Astrocyte of the spinal cord (primary cell): ENCODE measurements at regions not wholly inside any gene's neighbourhood (a gene's known extent, or its start where the extent isn't known, plus 50 kb on each side); places are given as distances from the start of the nearest gene placed in this dataset.
A peak's percentile ranks its signal among the peaks of the same experiment; 100 is the strongest.

Experiments used
- DNase-seq: peaks from one replicate; pipeline ENCODE4 v3.0.0; 2011; ENCODE audit warnings: low read depth, low spot score
- H3K4me3 ChIP-seq: 2 replicates; pipeline ENCODE4 v1.5.1; 2011; ENCODE audit warnings: low read depth, mild to moderate bottlenecking, low read length, moderate library complexity
- in situ Hi-C: cut with HindIII; loops from 2 replicates; pipeline ENCODE4 v1.10.0; 2017; ENCODE audit warnings: low sequenced_read_pairs
- TF ChIP-seq, protein P1 (sequence below): IDR thresholded peaks from 2 replicates; pipeline ENCODE4 v1.5.1; 2012; ENCODE audit warnings: low read depth, mild to moderate bottlenecking, low read length, inconsistent platforms

DNA sequence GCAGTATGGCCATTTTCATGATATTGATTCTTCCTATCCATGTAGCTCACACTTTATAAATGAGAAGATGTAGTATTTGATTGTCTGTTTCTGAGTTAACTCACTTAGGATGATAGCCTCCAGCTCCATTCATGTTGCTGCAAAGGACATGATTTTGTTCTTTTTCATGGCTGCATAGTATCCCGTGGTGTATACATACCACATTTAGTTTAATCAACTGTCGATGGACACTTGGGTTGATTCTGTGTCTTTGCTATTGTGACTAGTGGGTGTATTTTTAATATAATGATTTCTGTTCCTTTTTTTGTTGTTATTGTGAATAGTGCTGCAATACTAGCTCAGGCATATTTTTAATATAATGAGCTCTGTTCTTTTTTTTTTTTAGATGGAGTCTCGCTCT is 560.3 kb upstream of the ZNF608 start:
- TF ChIP-seq, protein P1, sequence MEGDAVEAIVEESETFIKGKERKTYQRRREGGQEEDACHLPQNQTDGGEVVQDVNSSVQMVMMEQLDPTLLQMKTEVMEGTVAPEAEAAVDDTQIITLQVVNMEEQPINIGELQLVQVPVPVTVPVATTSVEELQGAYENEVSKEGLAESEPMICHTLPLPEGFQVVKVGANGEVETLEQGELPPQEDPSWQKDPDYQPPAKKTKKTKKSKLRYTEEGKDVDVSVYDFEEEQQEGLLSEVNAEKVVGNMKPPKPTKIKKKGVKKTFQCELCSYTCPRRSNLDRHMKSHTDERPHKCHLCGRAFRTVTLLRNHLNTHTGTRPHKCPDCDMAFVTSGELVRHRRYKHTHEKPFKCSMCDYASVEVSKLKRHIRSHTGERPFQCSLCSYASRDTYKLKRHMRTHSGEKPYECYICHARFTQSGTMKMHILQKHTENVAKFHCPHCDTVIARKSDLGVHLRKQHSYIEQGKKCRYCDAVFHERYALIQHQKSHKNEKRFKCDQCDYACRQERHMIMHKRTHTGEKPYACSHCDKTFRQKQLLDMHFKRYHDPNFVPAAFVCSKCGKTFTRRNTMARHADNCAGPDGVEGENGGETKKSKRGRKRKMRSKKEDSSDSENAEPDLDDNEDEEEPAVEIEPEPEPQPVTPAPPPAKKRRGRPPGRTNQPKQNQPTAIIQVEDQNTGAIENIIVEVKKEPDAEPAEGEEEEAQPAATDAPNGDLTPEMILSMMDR: no peak
- no peak for DNase-seq
- no peak overlapping the region for H3K4me3 ChIP-seq
- in situ Hi-C loops: no loop called here

DNA sequence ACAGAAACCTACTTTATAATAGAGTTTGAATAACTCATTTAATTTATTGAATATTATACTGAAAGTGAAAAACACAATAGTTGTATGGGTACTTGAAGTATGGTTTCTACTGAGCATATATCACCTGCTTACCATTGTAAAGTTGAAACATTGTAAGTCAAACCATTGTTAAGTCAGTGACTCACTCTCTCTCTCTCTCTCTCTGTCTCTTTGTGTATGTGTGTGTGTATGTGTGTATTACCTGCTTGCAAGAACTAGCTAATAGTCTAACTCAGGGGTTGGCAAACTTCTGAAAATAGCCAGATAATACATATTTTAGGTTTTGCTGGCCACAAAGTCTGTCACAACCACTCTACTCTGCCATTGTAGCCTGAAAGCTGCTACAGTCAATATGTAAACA is 564.3 kb upstream of the ZNF608 start:
- no peak for DNase-seq
- no peak overlapping the region for H3K4me3 ChIP-seq
- TF ChIP-seq, protein P1: no peak
- in situ Hi-C loops: no loop called here

DNA sequence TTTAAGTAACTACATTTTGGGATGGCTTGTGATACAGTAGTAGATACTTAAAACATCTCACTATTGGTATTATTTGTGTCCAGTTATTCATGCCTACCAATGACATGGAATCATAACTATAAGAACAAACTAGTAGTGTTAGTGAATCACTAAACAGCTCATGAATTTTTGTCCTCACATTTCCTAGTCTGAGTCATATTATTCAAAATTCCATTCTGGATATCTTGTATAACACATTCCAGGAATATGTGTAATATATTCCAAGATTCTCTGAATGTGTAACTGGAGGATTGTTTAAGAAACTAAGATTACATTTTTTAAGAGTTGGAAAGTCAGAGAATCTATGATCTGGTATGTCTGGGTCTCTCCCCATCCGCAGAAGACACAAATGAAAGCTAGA is 565.3 kb upstream of the ZNF608 start:
- in situ Hi-C loops: no loop called here
- TF ChIP-seq, protein P1: no peak
- peak; percentile 85 for DNase-seq
- H3K4me3 ChIP-seq: no peak overlapping the region

DNA sequence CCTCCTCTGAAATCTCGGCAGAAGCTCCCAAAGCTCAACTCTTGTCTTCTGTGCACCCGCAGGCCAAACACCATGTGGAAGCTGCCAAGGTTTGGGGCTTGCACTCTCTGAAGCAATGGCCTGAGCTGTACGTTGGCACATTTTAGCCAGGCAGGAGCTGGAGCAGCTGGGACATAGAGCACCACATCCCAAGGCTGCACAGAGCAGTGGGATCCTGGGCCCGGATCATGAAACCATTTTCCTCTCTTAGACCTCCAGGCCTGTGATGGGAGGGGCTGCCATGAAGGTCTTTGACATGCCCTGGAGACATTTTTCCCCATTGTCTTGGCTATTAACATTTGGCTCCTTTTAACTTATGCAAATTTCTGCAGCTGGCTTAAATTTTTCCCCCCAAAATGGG is 567.1 kb upstream of the ZNF608 start:
- in situ Hi-C loops: no loop called here
- no peak overlapping the region for H3K4me3 ChIP-seq

DNA sequence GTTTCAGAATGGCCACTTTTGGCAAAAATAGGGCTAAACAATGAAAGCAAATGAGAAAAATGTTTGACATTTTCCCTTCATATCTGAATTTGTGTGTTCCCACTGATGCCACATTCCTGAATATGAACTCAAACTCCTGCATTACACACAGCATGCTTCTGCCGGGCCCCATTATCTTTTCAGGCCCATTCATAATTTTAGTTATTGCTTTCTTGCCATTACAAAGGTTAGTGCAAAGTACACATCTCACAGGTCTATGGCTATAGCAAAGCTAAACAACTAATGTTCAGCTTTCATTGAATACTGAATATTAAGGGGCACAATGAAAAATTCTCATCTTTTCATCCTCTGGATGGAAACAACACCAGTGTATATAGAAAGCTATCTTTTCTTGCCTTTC is 568.9 kb upstream of the ZNF608 start:
- H3K4me3 ChIP-seq: no peak overlapping the region
- TF ChIP-seq, protein P1: no peak
- in situ Hi-C loops: no loop called here
- DNase-seq: no peak

More for the DNA sequence above, 567.1 kb upstream of the ZNF608 start:
- TF ChIP-seq, protein P1: no peak
- no peak for DNase-seq

DNA sequence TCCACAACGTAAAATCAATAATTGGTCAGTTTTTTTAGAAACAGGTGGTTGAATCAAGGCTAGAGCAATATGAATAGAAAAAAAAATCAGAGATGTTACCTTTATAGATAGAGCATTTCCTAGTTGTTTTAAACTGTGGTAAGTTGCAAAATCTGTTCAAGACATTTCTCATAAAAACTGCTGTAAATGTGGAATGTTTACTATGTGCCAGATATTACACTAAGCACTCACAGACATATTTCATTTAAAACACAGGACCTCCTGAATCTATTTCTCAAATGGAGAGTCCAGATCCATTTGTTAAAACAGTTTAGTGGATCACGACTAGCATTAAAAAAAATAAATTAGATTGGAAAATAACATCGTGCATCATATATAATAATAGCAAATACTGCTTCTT is 570.0 kb upstream of the ZNF608 start:
- in situ Hi-C loops: no loop called here
- TF ChIP-seq, protein P1: no peak

DNA sequence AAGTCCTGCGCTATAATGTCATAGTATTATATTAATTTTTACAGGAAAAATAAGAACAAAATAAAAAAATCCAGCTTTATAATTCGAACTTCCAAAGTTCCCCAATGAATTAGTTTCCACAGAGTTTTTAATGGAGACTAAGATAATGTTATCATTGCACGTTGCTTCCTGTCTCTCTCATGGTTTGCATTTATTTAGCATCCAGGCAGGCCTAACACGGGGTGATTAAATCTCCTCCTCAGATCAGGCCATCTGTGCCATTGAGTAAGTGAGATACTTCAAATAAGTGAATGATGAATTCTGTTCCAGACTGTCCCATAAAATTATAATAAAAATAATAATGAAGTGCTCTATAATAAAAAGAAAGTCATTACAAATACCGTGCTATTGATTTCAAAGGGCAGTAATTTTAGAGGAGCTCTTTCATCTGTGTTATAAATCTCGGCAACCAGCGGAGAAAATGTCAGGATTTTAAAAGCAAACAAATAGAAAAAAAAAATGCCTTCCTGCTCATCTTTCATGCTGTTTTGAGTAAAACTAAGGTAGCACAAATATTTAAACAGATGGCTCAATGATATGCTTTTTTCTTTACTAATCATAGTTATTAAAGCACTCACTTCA is 570.6 kb upstream of the ZNF608 start:
- in situ Hi-C loops: no loop called here
- no peak for DNase-seq
- TF ChIP-seq, protein P1: no peak
- H3K4me3 ChIP-seq: no peak overlapping the region

More for the DNA sequence above, 570.0 kb upstream of the ZNF608 start:
- no peak for DNase-seq
- no peak overlapping the region for H3K4me3 ChIP-seq
